ENCODE measurements at regions not wholly inside any gene's neighbourhood (a gene's known extent, or its start where the extent isn't known, plus 50 kb on each side); places are given as distances from the start of the nearest gene placed in this dataset.
"Not testable (repeated sequence)": the region's sequence is repeated elsewhere in the genome, so short reads cannot be mapped to it uniquely, and the experiment has no call there.

GRCh38 chr1:46878173-46878782 is 63.0 kb downstream of the CYP4A11 start:
- peak; percentile 60 for DNase-seq

GRCh38 chr1:46876093-46876492 is 65.2 kb downstream of the CYP4A11 start:
- DNase-seq: not testable (repeated sequence)
